ENCODE measurements at regions not wholly inside any gene's neighbourhood (a gene's known extent, or its start where the extent isn't known, plus 50 kb on each side); places are given as distances from the start of the nearest gene placed in this dataset.
A peak's percentile ranks its signal among the peaks of the same experiment; 100 is the strongest.

GRCh38 chr2:207464007-207464406 lies 65.8 kb upstream of the CREB1 start:
- no peak overlapping the region for H3K56ac ChIP-seq (ENCODE audit: extremely low read depth, insufficient read depth, low read length)
- H3K4me2 ChIP-seq (ENCODE audit: low read depth, low read length): no peak overlapping the region
- no peak overlapping the region for H4K8ac ChIP-seq (ENCODE audit: low read depth in 2 of 2, low read length in 2 of 2)
- no peak overlapping the region for H3K9ac ChIP-seq (ENCODE audit: low read depth, low read length)
- BruUV-seq (replicated peaks): no TSS peak
- H4K91ac ChIP-seq (ENCODE audit: insufficient read depth, low read depth, low read length): no peak overlapping the region
- H3K18ac ChIP-seq (ENCODE audit: low read depth, low read length): no peak overlapping the region
- H3K4ac ChIP-seq (ENCODE audit: low read depth, low read length): no peak overlapping the region
- no peak overlapping the region for H2BK15ac ChIP-seq (ENCODE audit: low read depth, low read length)
- ChIA-PET CTCF (no interaction called here), POLR2A (ENCODE audit: unreplicated experiment) (no interaction called here)
- no peak overlapping the region for H2BK20ac ChIP-seq (ENCODE audit: low read depth, low read length)
- H3K4me1 ChIP-seq (ENCODE audit: control insufficient read depth, insufficient read depth, low read length): peaks cover 7% of the 10 kb centered on the region
- H4K5ac ChIP-seq (ENCODE audit: low read depth, low read length): no peak overlapping the region
- H3K4me3 ChIP-seq (ENCODE audit: insufficient read depth, low read depth, low read length): no peak overlapping the region
- intact Hi-C loops (cut with micrococcal nuclease) (no loop called here), dilution Hi-C loops (cut with HindIII; ENCODE audit: low sequenced_read_pairs, unreplicated experiment) (no loop called here), in situ Hi-C loops (cut with MboI; ENCODE audit: low sequenced_read_pairs) (no loop called here)
- H2AK9ac ChIP-seq (replicated peaks; ENCODE audit: low read depth, low read length, poor library complexity): no peak overlapping the region
- TF ChIP-seq RFX5 (IDR thresholded peaks at IDR 0.05; ENCODE audit: low read depth, low read length) (no peak), CEBPB (IDR thresholded peaks at IDR 0.05; ENCODE audit: low read depth, low read length) (no peak), SMC3 (IDR thresholded peaks at IDR 0.05; ENCODE audit: low read depth, low read length) (no peak), CTCF (conservative IDR thresholded peaks at IDR 0.05; ENCODE audit: low read depth, low read length) (no peak), MAZ (IDR thresholded peaks at IDR 0.05; ENCODE audit: borderline replicate concordance, low read depth, low read length) (no peak), POLR2A (IDR thresholded peaks at IDR 0.05; ENCODE audit: low read depth, low read length) (no peak), FOS (IDR thresholded peaks at IDR 0.05; ENCODE audit: low read depth, low read length) (no peak), MAFK (IDR thresholded peaks at IDR 0.05; ENCODE audit: low read depth, low read length) (no peak), RCOR1 (IDR thresholded peaks at IDR 0.05; ENCODE audit: insufficient replicate concordance, low read length) (no peak), BHLHE40 (IDR thresholded peaks at IDR 0.05; ENCODE audit: low read depth, low read length) (no peak), MXI1 (IDR thresholded peaks at IDR 0.05; ENCODE audit: borderline replicate concordance, low read depth, low read length) (no peak), USF2 (IDR thresholded peaks at IDR 0.05; ENCODE audit: low read depth, low read length) (no peak), CHD1 (IDR thresholded peaks at IDR 0.05; ENCODE audit: low read depth, low read length) (no peak), ELK1 (IDR thresholded peaks at IDR 0.05; ENCODE audit: borderline replicate concordance, low read depth, low read length) (no peak), RAD21 (IDR thresholded peaks at IDR 0.05; ENCODE audit: low read length) (no peak), NFE2L2 (IDR thresholded peaks at IDR 0.05; ENCODE audit: low read depth, low read length) (no peak)
- H2BK5ac ChIP-seq (ENCODE audit: low read depth, low read length, poor library complexity, severe bottlenecking): no peak overlapping the region
- H2AK5ac ChIP-seq (ENCODE audit: low read depth, low read length): no peak overlapping the region
- no peaks in the 10 kb centered on the region for H3K36me3 ChIP-seq (ENCODE audit: control insufficient read depth, insufficient read depth, low read length)
- H3K14ac ChIP-seq (replicated peaks; ENCODE audit: low read depth, low read length): no peak overlapping the region
- H3K27me3 ChIP-seq (ENCODE audit: control insufficient read depth, insufficient read depth, low read length): no peaks in the 10 kb centered on the region
- no peaks in the 10 kb centered on the region for H4K20me1 ChIP-seq (ENCODE audit: insufficient read depth, low read length)
- WGBS, 2 experiments (ENCODE audit: extremely low coverage in 2 of 2, insufficient read length in 1 of 2): 96% methylated on average over 4 of the region's 10 CpGs; no CpG with 5 or more reads in 1 of the 2 experiments
- 0 out of 2 replicates have a peak, but pooled peaks cover 6% of the 10 kb centered on the region for H3K9me1 ChIP-seq (ENCODE audit: insufficient read depth, low read length)
- ATAC-seq (ENCODE audit: low read depth) (no peak), DNase-seq (no peak)
- no peak overlapping the region for H3K27ac ChIP-seq (ENCODE audit: insufficient read depth, low read length)
- H3K9me3 ChIP-seq (ENCODE audit: control insufficient read depth, insufficient read depth, low read length): no peaks in the 10 kb centered on the region
- no peak overlapping the region for H3K23ac ChIP-seq (ENCODE audit: low read depth, low read length)
- peak overlapping the region; percentile 28 for H2AFZ ChIP-seq (replicated peaks; ENCODE audit: low read length, poor library complexity)
- no peaks in the 10 kb centered on the region for H3K79me1 ChIP-seq (ENCODE audit: low read depth in 1 of 2, low read length in 2 of 2)
- H2BK120ac ChIP-seq (ENCODE audit: low read depth, low read length): no peak overlapping the region

All from IMR-90 (cell line).